Amniotic epithelial cell (primary cell): ENCODE measurements at regions not wholly inside any gene's neighbourhood (a gene's known extent, or its start where the extent isn't known, plus 50 kb on each side); places are given as distances from the start of the nearest gene placed in this dataset.
"Not testable (repeated sequence)": the region's sequence is repeated elsewhere in the genome, so short reads cannot be mapped to it uniquely, and the experiment has no call there.

Experiments used
- DNase-seq: peaks from one replicate; pipeline ENCODE4 v3.0.0-alpha.2; 2010; ENCODE audit warnings: low read depth

DNA sequence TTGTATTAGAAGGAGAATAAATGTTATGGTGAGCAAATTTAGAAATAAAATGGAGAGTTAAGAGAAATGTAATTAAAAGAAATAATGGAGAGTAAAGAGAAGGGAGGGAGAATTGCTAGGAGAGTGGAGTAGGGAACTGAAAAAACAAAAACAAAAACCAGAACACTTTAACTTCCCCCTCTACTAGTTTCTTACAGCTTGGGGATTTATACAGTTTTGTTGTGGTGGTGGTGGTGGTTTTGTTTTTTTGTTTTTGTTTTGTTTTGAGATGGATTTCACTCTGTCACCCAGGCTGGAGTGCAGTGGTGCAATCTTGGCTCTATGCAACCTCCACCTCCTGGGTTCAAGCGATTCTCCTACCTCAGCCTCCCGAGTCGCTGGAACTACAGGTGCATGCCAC is 322.4 kb downstream of the TMEM167A start:
- no peak for DNase-seq

GRCh38 chr5:82754036-82754746 is 323.0 kb downstream of the TMEM167A start:
- DNase-seq: no peak

DNA sequence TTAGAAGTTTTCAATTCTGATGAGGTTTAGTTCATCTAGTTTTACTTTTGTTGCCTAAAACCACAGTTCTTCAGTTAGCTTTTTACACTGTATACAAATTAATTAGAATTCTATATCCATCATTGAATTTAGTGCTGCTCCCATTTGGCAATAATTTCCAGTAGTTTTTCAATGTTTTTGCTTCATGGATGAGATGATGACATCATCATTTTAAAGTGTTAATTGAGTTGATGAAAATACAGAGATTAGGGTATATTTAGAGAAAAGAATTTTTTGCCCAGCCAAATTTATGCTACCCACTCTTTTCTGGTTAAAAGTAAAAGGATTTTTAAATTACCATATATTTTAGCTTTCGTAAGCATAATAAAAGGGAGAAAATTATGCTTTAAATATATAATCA is 323.8 kb downstream of the TMEM167A start:
- DNase-seq: no peak

GRCh38 chr5:82749461-82749820 is 327.8 kb downstream of the TMEM167A start:
- no peak for DNase-seq

GRCh38 chr5:82748688-82749460 is 328.3 kb downstream of the TMEM167A start:
- no peak for DNase-seq

GRCh38 chr5:82747986-82748385 is 329.2 kb downstream of the TMEM167A start:
- no peak for DNase-seq

GRCh38 chr5:82745016-82745415 is 332.2 kb downstream of the TMEM167A start:
- no peak for DNase-seq

DNA sequence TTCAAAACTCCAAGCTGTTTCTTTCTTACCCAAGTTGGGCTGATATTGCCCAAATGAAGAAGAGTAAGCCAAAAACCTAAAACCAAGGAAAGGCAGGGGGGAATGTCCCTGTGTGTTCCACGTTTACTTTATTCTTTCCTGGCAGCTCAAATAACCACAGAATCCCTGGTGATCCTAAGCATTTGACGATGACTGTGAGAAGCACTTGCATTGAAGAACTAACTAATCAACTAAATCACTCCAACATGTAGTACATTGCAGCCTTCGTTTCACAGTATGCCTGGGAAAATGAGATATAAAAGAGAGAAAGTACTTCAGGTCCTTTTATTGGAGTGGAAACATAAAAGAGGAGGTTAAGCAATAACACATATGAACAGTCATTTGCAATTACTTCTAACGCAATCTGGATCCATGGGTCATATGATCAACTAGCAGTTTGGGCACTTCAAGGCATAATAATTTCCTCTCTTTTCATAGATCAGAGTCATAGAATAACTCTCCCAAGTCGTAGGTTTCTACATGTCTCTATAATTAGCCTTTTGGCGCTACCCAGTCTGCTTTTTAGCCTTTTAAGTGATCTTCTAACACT is 338.4 kb downstream of the TMEM167A start:
- DNase-seq: no peak

GRCh38 chr5:82735160-82735789 is 341.9 kb downstream of the TMEM167A start:
- peak; percentile 41 for DNase-seq

DNA sequence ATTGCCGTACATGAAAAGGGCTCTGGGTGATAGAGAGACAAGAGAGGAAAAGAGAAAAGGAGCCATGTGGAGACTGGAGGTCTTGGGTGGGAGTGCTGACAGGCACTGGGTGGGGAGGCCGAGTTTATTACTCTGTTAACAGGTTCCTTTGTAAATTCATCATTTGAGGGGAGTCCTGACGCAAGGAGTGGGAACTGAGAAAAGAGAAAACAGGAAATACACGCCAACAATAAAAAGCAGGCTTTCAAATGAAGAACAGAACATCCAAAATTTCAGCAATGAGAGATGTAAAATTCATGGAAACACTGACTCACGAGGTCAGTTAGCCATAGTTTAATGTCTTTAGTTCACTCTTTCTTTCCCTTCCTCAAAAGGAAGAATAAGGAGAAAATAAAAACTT is 342.8 kb downstream of the TMEM167A start:
- no peak for DNase-seq

GRCh38 chr5:82730913-82731312 is 346.3 kb downstream of the TMEM167A start:
- no peak for DNase-seq

- DNase-seq: no peak
Measured at GRCh38 chr5:82728926-82729702, 348.1 kb downstream of the TMEM167A start.

GRCh38 chr5:82723168-82723567 is 354.0 kb downstream of the TMEM167A start:
- DNase-seq: no peak

GRCh38 chr5:82721087-82721410 is 356.1 kb downstream of the TMEM167A start:
- no peak for DNase-seq

DNA sequence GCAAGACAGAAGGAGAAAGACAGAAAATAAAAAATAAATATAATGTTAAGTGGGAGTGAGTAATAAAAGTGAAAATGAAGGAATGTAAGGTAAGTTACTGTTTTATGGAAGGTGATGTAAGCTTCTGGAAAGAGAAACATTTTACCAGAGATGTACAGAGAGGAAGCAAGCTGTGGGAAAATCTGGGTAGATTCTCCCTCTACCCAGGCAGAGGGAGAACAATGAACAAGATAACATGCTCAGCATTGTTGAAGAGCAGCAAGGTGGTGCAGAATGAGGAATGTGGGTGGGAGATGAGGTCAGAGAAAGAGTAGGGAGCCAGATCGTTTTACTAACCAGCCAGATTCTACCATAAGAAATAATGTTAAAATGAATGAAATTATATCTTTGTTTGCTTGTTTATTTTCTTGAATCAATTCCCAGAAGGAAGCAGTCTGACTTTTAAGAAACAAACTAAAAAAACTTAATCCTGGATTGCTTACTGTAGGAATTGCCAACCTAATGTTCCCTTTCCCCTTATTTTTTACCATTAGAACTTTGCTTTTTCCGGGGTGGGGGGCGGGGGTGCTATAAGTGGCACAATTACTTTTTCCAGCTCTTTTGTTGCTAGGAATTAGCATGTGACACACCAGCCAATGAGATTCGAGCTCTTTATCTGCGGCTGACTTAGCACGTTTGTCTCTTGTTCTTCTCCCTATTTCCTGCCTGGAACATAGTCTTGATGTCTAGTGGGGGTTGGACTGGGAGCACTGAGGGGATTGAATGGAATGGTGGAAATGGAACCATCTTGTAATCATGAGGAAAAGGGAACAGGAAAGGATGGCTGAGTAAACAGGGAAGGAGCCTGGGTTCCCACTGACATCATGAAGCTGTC is 356.7 kb downstream of the TMEM167A start:
- peak; percentile 10 for DNase-seq

DNA sequence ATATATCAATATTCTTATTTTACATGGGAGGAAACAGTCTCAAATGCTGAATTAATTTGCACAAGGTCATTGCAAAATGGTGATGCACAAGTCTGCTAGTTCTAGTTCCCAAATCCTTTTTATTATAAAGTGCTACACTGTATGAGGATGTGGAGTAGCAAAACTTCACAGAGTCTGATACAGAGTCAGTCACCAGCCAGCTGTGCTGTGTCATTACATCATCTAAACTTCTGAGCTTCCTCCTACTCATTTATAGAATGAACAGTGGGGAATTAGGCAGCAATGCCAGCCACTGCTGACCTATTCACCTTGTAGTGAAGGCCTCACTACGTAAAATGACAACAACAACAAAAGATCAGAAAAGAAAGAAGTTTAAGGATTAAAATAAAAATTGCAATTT is 357.8 kb downstream of the TMEM167A start:
- DNase-seq: no peak

- DNase-seq: no peak
Measured at GRCh38 chr5:82717738-82718137, 359.5 kb downstream of the TMEM167A start.

GRCh38 chr5:82714732-82715131 is 362.5 kb downstream of the TMEM167A start:
- not testable (repeated sequence) for DNase-seq

- no peak for DNase-seq
Measured at GRCh38 chr5:82713811-82714210, 363.4 kb downstream of the TMEM167A start.

DNA sequence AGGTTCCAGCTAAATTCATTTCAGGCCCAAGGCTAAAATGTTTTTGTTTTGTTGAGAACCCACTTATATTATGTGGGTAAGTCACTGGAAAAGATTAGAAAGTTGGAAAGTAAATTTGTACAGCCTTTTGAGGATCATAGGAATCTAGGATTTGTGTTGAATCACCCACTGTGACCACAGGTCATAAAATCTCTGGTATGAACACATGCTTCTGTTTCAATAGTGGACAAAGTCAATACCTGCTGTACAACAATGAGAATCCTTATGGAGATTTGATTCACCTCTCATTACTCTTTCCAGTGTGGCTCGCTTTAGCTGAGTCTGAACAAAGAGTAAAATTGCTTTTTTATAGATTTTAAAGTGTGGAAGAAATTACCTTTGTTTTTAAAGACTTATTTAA is 369.5 kb downstream of the TMEM167A start:
- no peak for DNase-seq

DNA sequence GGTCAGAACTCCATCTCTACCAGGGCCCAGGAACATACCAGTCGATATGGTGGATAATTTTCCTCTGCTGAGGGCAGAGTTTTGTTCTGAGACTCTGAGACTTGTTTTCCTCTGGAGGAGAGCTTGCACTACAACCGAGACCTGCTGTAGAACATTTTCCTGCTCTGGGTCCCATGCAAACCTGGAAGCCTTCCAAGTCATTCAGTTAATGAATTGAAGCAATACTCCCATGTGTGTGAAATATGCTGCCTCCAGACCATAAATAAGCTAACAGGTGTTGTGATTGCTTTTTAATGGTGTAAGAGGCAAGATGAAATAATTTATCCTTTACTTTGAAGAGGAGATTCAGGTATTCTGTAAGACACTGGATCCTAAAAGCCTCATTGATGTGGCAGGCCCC is 372.8 kb downstream of the TMEM167A start:
- DNase-seq: no peak
